Hepatocyte (in vitro differentiated cells): ENCODE measurements at regions not wholly inside any gene's neighbourhood (a gene's known extent, or its start where the extent isn't known, plus 50 kb on each side); places are given as distances from the start of the nearest gene placed in this dataset.

Experiments
- EZH2 ChIP-seq: fragments of 200-600 bp; sonication (generic); IDR thresholded peaks from 2 replicates; pipeline ENCODE4 v1.6.1; 2016; ENCODE audit warnings: antibody characterized with exemption, mild to moderate bottlenecking, borderline replicate concordance
- TF ChIP-seq, protein P1 (sequence below): fragments of 200-600 bp; sonication (generic); IDR thresholded peaks from 2 replicates; pipeline ENCODE4 v1.5.1; 2016; ENCODE audit warnings: antibody characterized with exemption, mild to moderate bottlenecking; ENCODE audit not compliant: poor library complexity

DNA sequence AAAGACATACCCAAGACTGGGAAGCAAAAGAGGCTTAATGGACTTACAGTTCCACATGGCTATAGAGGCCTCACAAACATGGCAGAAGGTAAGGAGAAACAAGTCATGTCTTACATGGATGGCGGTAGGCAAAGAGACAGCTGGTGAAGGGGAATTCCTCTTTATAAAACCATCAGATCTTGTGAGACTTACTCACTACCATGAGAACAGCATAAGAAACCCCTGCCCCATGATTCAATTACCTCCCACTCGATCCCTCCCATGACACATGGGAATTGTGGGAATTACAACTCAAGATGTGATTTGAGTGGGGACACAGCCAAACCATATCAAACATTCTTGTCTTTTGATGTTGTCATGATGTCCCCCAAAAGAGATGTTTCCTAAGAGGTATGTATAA, 103.3 kb downstream of the DUSP10 start:
- TF ChIP-seq, protein P1, sequence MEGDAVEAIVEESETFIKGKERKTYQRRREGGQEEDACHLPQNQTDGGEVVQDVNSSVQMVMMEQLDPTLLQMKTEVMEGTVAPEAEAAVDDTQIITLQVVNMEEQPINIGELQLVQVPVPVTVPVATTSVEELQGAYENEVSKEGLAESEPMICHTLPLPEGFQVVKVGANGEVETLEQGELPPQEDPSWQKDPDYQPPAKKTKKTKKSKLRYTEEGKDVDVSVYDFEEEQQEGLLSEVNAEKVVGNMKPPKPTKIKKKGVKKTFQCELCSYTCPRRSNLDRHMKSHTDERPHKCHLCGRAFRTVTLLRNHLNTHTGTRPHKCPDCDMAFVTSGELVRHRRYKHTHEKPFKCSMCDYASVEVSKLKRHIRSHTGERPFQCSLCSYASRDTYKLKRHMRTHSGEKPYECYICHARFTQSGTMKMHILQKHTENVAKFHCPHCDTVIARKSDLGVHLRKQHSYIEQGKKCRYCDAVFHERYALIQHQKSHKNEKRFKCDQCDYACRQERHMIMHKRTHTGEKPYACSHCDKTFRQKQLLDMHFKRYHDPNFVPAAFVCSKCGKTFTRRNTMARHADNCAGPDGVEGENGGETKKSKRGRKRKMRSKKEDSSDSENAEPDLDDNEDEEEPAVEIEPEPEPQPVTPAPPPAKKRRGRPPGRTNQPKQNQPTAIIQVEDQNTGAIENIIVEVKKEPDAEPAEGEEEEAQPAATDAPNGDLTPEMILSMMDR, result no peak
- TF ChIP-seq EZH2, result no peak
